HCT116 (cell line): ENCODE measurements at regions not wholly inside any gene's neighbourhood (a gene's known extent, or its start where the extent isn't known, plus 50 kb on each side); places are given as distances from the start of the nearest gene placed in this dataset.
A peak's percentile ranks its signal among the peaks of the same experiment; 100 is the strongest.

ENCODE experiments used
- ATAC-seq: fragments of 200-7000 bp; cut with Tn5 transposase; 2 replicates; pipeline ENCODE4 v1.9.1; 2020; ENCODE audit warnings: mild to moderate bottlenecking, moderate library complexity
- BruUV-seq: library from RNA; stranded (reverse); fragments of 400-500 nt; replicated peaks from 2 replicates; lab custom pipeline; 2021; lab: Mats Ljungman, UMichigan
- CTCF ChIA-PET: fragments of 300-600 bp; sonication (Branson Sonifier 250); formaldehyde crosslinking; loops from one replicate; lab custom pipeline; 2021; ENCODE audit warnings: antibody characterized with exemption; lab: Charles Lee
- POLR2A ChIA-PET: fragments of 300-600, 350-600 bp; sonication (Branson Sonifier 250); formaldehyde crosslinking; loops from one replicate; lab custom pipeline; 2021; ENCODE audit warnings: antibody characterized with exemption; lab: Charles Lee
- RAD21 ChIA-PET, 2 experiments: fragments of 300-600 bp; sonication (Branson Sonifier 250); formaldehyde crosslinking; loops; one replicate each; lab custom pipeline; 2023; ENCODE audit warnings: low total read pairs in 2 of 2; ENCODE audit not compliant: uncharacterized antibody in 2 of 2, unreplicated experiment in 2 of 2, low non-redundant PET in 1 of 2; lab: Charles Lee
- DNase-seq: peaks from one replicate; pipeline ENCODE4 v3.0.0-alpha.2; 2010; ENCODE audit warnings: low read depth, low spot score
- H2AFZ ChIP-seq: fragments of 200-600 bp; shearing (Covaris generic), sonication (generic); 2 replicates; pipeline ENCODE4 v1.6.1; 2017; ENCODE audit warnings: low read depth, mixed run types, mixed read lengths, antibody characterized with exemption, low read length; ENCODE audit not compliant: poor library complexity, severe bottlenecking
- H3K27ac ChIP-seq: 2 replicates; pipeline ENCODE4 v1.5.1; 2012; ENCODE audit warnings: low read depth, low read length
- H3K27me3 ChIP-seq: fragments of 200-600 bp; sonication (generic); 2 replicates; pipeline ENCODE4 v1.6.1; 2016; ENCODE audit warnings: mixed run types, low read length, mixed read lengths; ENCODE audit not compliant: insufficient read depth
- H3K36me3 ChIP-seq, 2 experiments: fragments of 200-500 bp in 1 of 2; fragments of 200-600 bp in 1 of 2; sonication (Bioruptor generic) in 1 of 2; sonication (generic) in 1 of 2; 2 replicates each; pipeline versions ENCODE4 v1.5.1 to v1.6.1; 2014 to 2016; ENCODE audit warnings: low read length in 2 of 2, inconsistent platforms in 1 of 2, mixed read lengths in 1 of 2, mixed run types in 1 of 2; ENCODE audit not compliant: insufficient read depth in 2 of 2, control insufficient read depth in 1 of 2
- H3K4me1 ChIP-seq, 2 experiments: fragments of 200-600 bp in 1 of 2; sonication (generic) in 1 of 2; 2 replicates each; pipeline versions ENCODE4 v1.5.1 to v1.6.1; 2012 to 2017; ENCODE audit warnings: low read length in 2 of 2, inconsistent platforms in 1 of 2, mild to moderate bottlenecking in 1 of 2, mixed read lengths in 1 of 2, mixed run types in 1 of 2, moderate library complexity in 1 of 2; ENCODE audit not compliant: insufficient read depth in 2 of 2, control insufficient read depth in 1 of 2
- H3K4me2 ChIP-seq: fragments of 200-600 bp; sonication (generic); 2 replicates; pipeline ENCODE4 v1.6.1; 2017; ENCODE audit warnings: mixed run types, low read length, mixed read lengths
- H3K4me3 ChIP-seq, 2 experiments: fragments of 200-600 bp in 1 of 2; sonication (generic) in 1 of 2; replicated peaks in 1 of 2; 2 replicates each; pipeline ENCODE4 v1.5.1; 2011 to 2016; ENCODE audit warnings: low read length in 2 of 2, control low read depth in 1 of 2, low read depth in 1 of 2, mild to moderate bottlenecking in 1 of 2, mixed read lengths in 1 of 2, mixed run types in 1 of 2
- H3K79me2 ChIP-seq: fragments of 200-600 bp; sonication (generic); 2 replicates; pipeline ENCODE4 v1.6.1; 2017; ENCODE audit warnings: mild to moderate bottlenecking, mixed run types, low read length, moderate library complexity, mixed read lengths; ENCODE audit not compliant: insufficient read depth
- H3K9ac ChIP-seq: fragments of 200-600 bp; sonication (generic); 2 replicates; pipeline ENCODE4 v1.6.1; 2016; ENCODE audit warnings: low read length, mixed read lengths
- H3K9me2 ChIP-seq: fragments of 200-600 bp; sonication (generic), shearing (Covaris generic); 2 replicates; pipeline ENCODE4 v1.6.1; 2017; ENCODE audit warnings: mixed run types, mild to moderate bottlenecking, moderate library complexity; ENCODE audit not compliant: insufficient read depth
- H3K9me3 ChIP-seq, 2 experiments: fragments of 200-500 bp in 1 of 2; fragments of 200-600 bp in 1 of 2; sonication (Bioruptor generic) in 1 of 2; sonication (generic) in 1 of 2; 2 replicates each; pipeline ENCODE4 v1.6.1; 2014 to 2017; ENCODE audit warnings: low read length in 2 of 2, mixed read lengths in 2 of 2, inconsistent platforms in 1 of 2, low read depth in 1 of 2, mild to moderate bottlenecking in 1 of 2, mixed run types in 1 of 2, moderate library complexity in 1 of 2; ENCODE audit not compliant: control insufficient read depth in 1 of 2, insufficient read depth in 1 of 2
- H4K20me1 ChIP-seq: fragments of 200-600 bp; sonication (generic), shearing (Covaris generic); 2 replicates; pipeline ENCODE4 v1.6.1; 2017; ENCODE audit warnings: mixed run types, mild to moderate bottlenecking, moderate library complexity; ENCODE audit not compliant: insufficient read depth
- CTCF ChIP-seq, 3 experiments: fragments of 200-600 bp in 1 of 3; sonication (generic) in 1 of 3; IDR thresholded peaks in 2 of 3; conservative IDR thresholded peaks in 1 of 3; 2 replicates each; pipeline ENCODE4 v1.5.1; 2012 to 2017; ENCODE audit warnings: low read depth in 2 of 3, low read length in 2 of 3, antibody characterized with exemption in 1 of 3, borderline replicate concordance in 1 of 3, control low read depth in 1 of 3, mild to moderate bottlenecking in 1 of 3, mixed read lengths in 1 of 3, mixed run types in 1 of 3, moderate library complexity in 1 of 3; ENCODE audit not compliant: insufficient read depth in 1 of 3
- EGR1 ChIP-seq: IDR thresholded peaks from 2 replicates; pipeline ENCODE4 v1.6.1; 2012; ENCODE audit warnings: low read depth
- EZH2phosphoT487 ChIP-seq: fragments of 200-600 bp; IDR thresholded peaks from 2 replicates; pipeline ENCODE4 v1.6.1; 2018; ENCODE audit warnings: antibody characterized with exemption, borderline replicate concordance
- FOSL1 ChIP-seq: IDR thresholded peaks from 2 replicates; pipeline ENCODE4 v1.6.1; 2012; ENCODE audit warnings: low read depth
- SIN3A ChIP-seq: IDR thresholded peaks from 2 replicates; pipeline ENCODE4 v1.6.1; 2012; ENCODE audit warnings: low read depth
- SRF ChIP-seq: IDR thresholded peaks from 2 replicates; pipeline ENCODE4 v1.6.1; 2012; ENCODE audit warnings: low read depth
- TCF7L2 ChIP-seq: IDR thresholded peaks from 2 replicates; pipeline ENCODE4 v1.7.0; 2011; ENCODE audit warnings: borderline replicate concordance, inconsistent platforms; ENCODE audit not compliant: insufficient read depth, insufficient read length; ENCODE audit errors: extremely low read depth
- intact Hi-C: fragments of 100-400 bp; cut with micrococcal nuclease; formaldehyde crosslinking; loops from 2 replicates; pipeline ENCODE4 v1.10.0; 2022

GRCh38 chr6:121791396-121792315, 356.2 kb downstream of the GJA1 start:
- Histone ChIP-seq H3K4me3 (no peak overlapping the region), H3K9me3 (no peaks in the 10 kb centered on the region), H3K36me3 (no peaks in the 10 kb centered on the region), H3K4me2 (no peak overlapping the region), H3K27me3 (no peaks in the 10 kb centered on the region), H3K4me1 (peaks cover 4 to 14% of the 10 kb centered on the region in 2 experiments), H2AFZ (no peak overlapping the region), H4K20me1 (no peaks in the 10 kb centered on the region), H3K9me2 (no peaks in the 10 kb centered on the region), H3K9ac (no peak overlapping the region), H3K27ac (no peak overlapping the region), H3K79me2 (no peaks in the 10 kb centered on the region)
- DNase-seq (no peak), ATAC-seq (peak; percentile 62; the same call in 1 of the 2 replicates)
- intact Hi-C loops: no loop called here
- BruUV-seq: no TSS peak
- ChIA-PET POLR2A (no interaction called here), CTCF (no interaction called here), RAD21 (no interaction called here)
- TF ChIP-seq FOSL1 (no peak), CTCF (IDR thresholded peaks at IDR 0.05 in 2 of 3, conservative IDR thresholded peaks at IDR 0.05 in 1 of 3; ENCODE audit: borderline replicate concordance in 1 of 3, insufficient read depth in 1 of 3, low read depth in 2 of 3, low read length in 2 of 3) (peak in 2 of 3 experiments; percentile 33 to 38; a peak in 3 of 6 replicates), SRF (no peak), SIN3A (no peak), TCF7L2 (no peak), EGR1 (no peak), EZH2phosphoT487 (no peak)
